Stimulated activated CD4-positive, alpha-beta T cell treated with anti-CD3 and anti-CD28 coated beads, Interleukin-4, amount 100 ng/mL, for 4 hours (primary cell): ENCODE measurements at regions not wholly inside any gene's neighbourhood (a gene's known extent, or its start where the extent isn't known, plus 50 kb on each side); places are given as distances from the start of the nearest gene placed in this dataset.
"Not testable (repeated sequence)": the region's sequence is repeated elsewhere in the genome, so short reads cannot be mapped to it uniquely, and the experiment has no call there.

Experiments used
- DNase-seq, 2 experiments: peaks; one replicate each; pipeline ENCODE4 v3.0.0-alpha.2; 2020

GRCh38 chr6:15754035-15754705 lies 91.3 kb upstream of the DTNBP1 start:
- DNase-seq = no peak

- DNase-seq = no peak
These were observed 90.0 kb upstream of the DTNBP1 start for GRCh38 chr6:15752820-15753219.

GRCh38 chr6:15751721-15752350 lies 89.0 kb upstream of the DTNBP1 start:
- no peak for DNase-seq

GRCh38 chr6:15748341-15748740 lies 85.5 kb upstream of the DTNBP1 start:
- DNase-seq = no peak

- no peak for DNase-seq
These were observed 84.6 kb upstream of the DTNBP1 start for GRCh38 chr6:15747354-15747883.

GRCh38 chr6:15745781-15746180 lies 83.0 kb upstream of the DTNBP1 start:
- DNase-seq = no peak

- DNase-seq = no peak
These were observed 82.1 kb upstream of the DTNBP1 start for GRCh38 chr6:15744818-15745402.

GRCh38 chr6:15742013-15742412 lies 79.2 kb upstream of the DTNBP1 start:
- not testable (repeated sequence) for DNase-seq

- no peak for DNase-seq
These were observed 78.6 kb upstream of the DTNBP1 start for GRCh38 chr6:15741405-15741804.

- DNase-seq = no peak
These were observed 77.0 kb upstream of the DTNBP1 start for GRCh38 chr6:15739867-15740266.

GRCh38 chr6:15739353-15739752 lies 76.5 kb upstream of the DTNBP1 start:
- DNase-seq = no peak

- DNase-seq = not testable (repeated sequence)
These were observed 75.4 kb upstream of the DTNBP1 start for GRCh38 chr6:15738195-15738594.

GRCh38 chr6:15736297-15736696 lies 73.5 kb upstream of the DTNBP1 start:
- DNase-seq = no peak

GRCh38 chr6:15735567-15736265 lies 72.9 kb upstream of the DTNBP1 start:
- no peak for DNase-seq

- DNase-seq = no peak
These were observed 71.5 kb upstream of the DTNBP1 start for GRCh38 chr6:15734118-15734897.

GRCh38 chr6:15730922-15731321 lies 68.1 kb upstream of the DTNBP1 start:
- DNase-seq = no peak

GRCh38 chr6:15730442-15730841 lies 67.6 kb upstream of the DTNBP1 start:
- DNase-seq = no peak

GRCh38 chr6:15722731-15723130 lies 59.9 kb upstream of the DTNBP1 start:
- DNase-seq = no peak

- DNase-seq = no peak
These were observed 54.1 kb upstream of the DTNBP1 start for GRCh38 chr6:15716889-15717288.

- no peak for DNase-seq
These were observed 53.0 kb upstream of the DTNBP1 start for GRCh38 chr6:15715851-15716250.

- no peak for DNase-seq
These were observed 52.2 kb upstream of the DTNBP1 start for GRCh38 chr6:15715060-15715459.

- no peak for DNase-seq
These were observed 51.8 kb upstream of the DTNBP1 start for GRCh38 chr6:15714658-15715057.

- no peak for DNase-seq
These were observed 50.5 kb upstream of the DTNBP1 start for GRCh38 chr6:15713325-15713724.
